GM20000 (cell line): ENCODE measurements at regions not wholly inside any gene's neighbourhood (a gene's known extent, or its start where the extent isn't known, plus 50 kb on each side); places are given as distances from the start of the nearest gene placed in this dataset.
"Not testable (repeated sequence)": the region's sequence is repeated elsewhere in the genome, so short reads cannot be mapped to it uniquely, and the experiment has no call there.

ENCODE experiments used
- DNase-seq: peaks from one replicate; pipeline ENCODE4 v3.0.0; 2012; ENCODE audit warnings: low spot score
- CTCF ChIP-seq: IDR thresholded peaks from 2 replicates; pipeline ENCODE4 v1.5.1; 2012; ENCODE audit warnings: mild to moderate bottlenecking, control low read depth; ENCODE audit errors: extremely low read depth, missing control alignments

GRCh38 chrX:2559124-2559523 lies 58.3 kb upstream of the DHRSX start:
- no peak for TF ChIP-seq CTCF
- DNase-seq = no peak

GRCh38 chrX:2554891-2555290 lies 54.1 kb upstream of the DHRSX start:
- DNase-seq = no peak
- TF ChIP-seq CTCF = no peak

GRCh38 chrX:2554066-2554465 lies 53.3 kb upstream of the DHRSX start:
- DNase-seq = not testable (repeated sequence)

- DNase-seq = no peak
- TF ChIP-seq CTCF = no peak
Measured at GRCh38 chrX:2552621-2553201, 51.9 kb upstream of the DHRSX start.

GRCh38 chrX:2550328-2551020 lies 49.7 kb upstream of the DHRSX start:
- no peak for TF ChIP-seq CTCF
- no peak for DNase-seq
